ENCODE measurements at regions not wholly inside any gene's neighbourhood (a gene's known extent, or its start where the extent isn't known, plus 50 kb on each side); places are given as distances from the start of the nearest gene placed in this dataset.

DNA sequence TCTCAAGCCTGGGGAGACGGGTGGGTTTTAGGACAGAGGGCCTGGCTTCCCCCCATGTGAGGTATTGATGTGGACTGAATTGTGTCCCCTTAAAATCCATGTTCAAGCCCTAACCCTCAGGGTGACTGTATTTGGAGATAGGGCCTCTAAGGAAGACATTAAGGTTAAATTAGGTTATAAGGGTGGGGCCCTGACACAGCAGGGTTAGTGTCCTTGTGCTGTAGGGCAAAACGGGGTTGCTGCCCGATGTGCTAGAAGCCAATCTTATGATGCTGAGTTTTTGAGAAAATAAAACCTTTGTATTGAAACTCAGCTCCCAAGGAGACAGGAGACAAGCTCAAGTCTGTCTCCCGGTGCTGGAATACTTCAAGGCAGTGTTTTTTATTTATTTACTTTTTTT lies 71.1 kb upstream of the NUP50 start (continued):
- TF ChIP-seq, protein P1, sequence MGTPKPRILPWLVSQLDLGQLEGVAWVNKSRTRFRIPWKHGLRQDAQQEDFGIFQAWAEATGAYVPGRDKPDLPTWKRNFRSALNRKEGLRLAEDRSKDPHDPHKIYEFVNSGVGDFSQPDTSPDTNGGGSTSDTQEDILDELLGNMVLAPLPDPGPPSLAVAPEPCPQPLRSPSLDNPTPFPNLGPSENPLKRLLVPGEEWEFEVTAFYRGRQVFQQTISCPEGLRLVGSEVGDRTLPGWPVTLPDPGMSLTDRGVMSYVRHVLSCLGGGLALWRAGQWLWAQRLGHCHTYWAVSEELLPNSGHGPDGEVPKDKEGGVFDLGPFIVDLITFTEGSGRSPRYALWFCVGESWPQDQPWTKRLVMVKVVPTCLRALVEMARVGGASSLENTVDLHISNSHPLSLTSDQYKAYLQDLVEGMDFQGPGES (IDR thresholded peaks at IDR 0.05; ENCODE audit: low read depth, low read length), result no peak
- TF ChIP-seq POLR2AphosphoS5 (IDR thresholded peaks at IDR 0.05; ENCODE audit: low read depth, low read length), result no peak

DNA sequence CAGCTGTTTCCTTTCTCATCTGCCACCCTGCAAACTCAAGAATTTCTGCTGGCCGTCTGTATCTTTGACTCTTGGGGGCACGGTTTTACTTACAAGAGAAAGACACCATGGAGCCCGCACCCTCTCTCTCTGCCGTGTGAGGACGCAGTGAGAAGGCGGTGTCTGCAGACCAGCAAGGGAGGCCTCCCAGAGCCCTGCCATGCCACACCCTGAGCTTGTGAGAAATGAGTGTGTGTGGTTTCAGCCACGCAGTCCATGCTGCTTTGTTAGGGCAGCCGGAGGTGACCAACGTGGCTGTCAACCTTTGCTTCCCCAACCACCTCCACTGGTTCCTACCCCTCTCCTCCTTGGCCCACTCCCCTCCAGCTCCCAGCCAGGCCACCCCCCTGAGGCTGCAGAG lies 70.1 kb upstream of the NUP50 start:
- Histone ChIP-seq H3F3A (replicated peaks; ENCODE audit: insufficient read depth) (no peaks in the 10 kb centered on the region), H4K20me1 (ENCODE audit: insufficient read depth) (no peaks in the 10 kb centered on the region), H3K27ac (ENCODE audit: low read depth in 2 of 2, low read length in 1 of 2) (no peak overlapping the region), H3K9me3 (no peaks in the 10 kb centered on the region), H3K4me1 (ENCODE audit: control insufficient read depth in 1 of 2, insufficient read depth in 2 of 2, low read depth in 1 of 2, low read length in 1 of 2) (no peaks in the 10 kb centered on the region; a peak in 1 of 4 replicates), H3K36me3 (replicated peaks in 1 of 2; ENCODE audit: control insufficient read depth in 1 of 2, insufficient read depth in 2 of 2, low read length in 1 of 2) (no peaks in the 10 kb centered on the region), H2AFZ (ENCODE audit: low read depth) (no peak overlapping the region), H3K4me2 (no peak overlapping the region), H3K79me2 (ENCODE audit: insufficient read depth) (no peaks in the 10 kb centered on the region), H3K9me2 (no peaks in the 10 kb centered on the region), H3K9ac (no peak overlapping the region), H3K4me3 (ENCODE audit: low read depth in 2 of 2, low read length in 1 of 2) (no peak overlapping the region), H3K27me3 (ENCODE audit: insufficient read depth) (no peaks in the 10 kb centered on the region; the same call in 1 of the 2 replicates)
- CTCF ChIA-PET, result interaction anchor here (1.6 to 4.4 kb wide), 2 partner anchors 118 to 273 kb away, joined by 7 to 33 read pairs; no protein-coding TSS in a partner anchor
- DNase-seq, result no peak
- POLR2A ChIA-PET, result no interaction called here
- WGBS (ENCODE audit: low lambda C conversion rate), result 58% methylated on average over 9 of the region's 9 CpGs
- TF ChIP-seq JUND (IDR thresholded peaks at IDR 0.05), result no peak
- no peak for TF ChIP-seq MXI1 (IDR thresholded peaks at IDR 0.05; ENCODE audit: low read depth, low read length)

DNA sequence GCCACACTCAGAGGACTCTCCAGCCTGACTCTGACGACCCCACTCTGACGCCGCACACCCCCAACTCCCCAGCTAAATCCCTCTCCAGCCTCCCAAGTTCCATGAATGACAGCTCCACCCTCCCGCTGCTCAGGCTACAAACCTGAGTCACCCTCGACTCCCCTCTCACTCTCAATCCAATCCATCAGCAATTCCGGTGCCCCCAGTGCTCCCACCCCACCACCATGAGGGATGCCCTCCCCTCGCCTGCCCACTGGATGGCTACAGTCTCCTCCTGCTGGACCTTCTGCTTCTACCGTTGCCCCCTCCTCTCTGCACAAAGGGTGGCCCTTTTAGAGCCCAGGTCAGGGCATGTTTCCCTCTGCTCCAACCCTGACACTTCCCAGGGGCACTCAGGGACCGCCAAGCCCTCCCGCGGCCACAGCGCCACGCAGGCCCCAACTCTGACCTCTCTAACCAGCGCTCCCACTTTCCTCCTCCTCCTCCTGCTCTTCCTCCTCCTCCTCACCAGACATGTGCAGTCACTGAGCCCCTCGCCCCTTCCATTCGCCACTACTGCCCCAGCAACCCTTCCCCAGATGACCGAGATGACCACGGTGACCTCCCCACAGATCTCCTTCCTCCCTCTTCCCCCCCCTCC lies 69.5 kb upstream of the NUP50 start:
- Histone ChIP-seq H3K4me3 (ENCODE audit: low read depth in 2 of 2, low read length in 1 of 2) (no peak overlapping the region), H3K27me3 (ENCODE audit: insufficient read depth) (no peaks in the 10 kb centered on the region; the same call in 1 of the 2 replicates), H3K4me2 (no peak overlapping the region), H3K79me2 (ENCODE audit: insufficient read depth) (no peaks in the 10 kb centered on the region), H4K20me1 (ENCODE audit: insufficient read depth) (no peaks in the 10 kb centered on the region), H3K36me3 (replicated peaks in 1 of 2; ENCODE audit: control insufficient read depth in 1 of 2, insufficient read depth in 2 of 2, low read length in 1 of 2) (no peaks in the 10 kb centered on the region), H3K4me1 (ENCODE audit: control insufficient read depth in 1 of 2, insufficient read depth in 2 of 2, low read depth in 1 of 2, low read length in 1 of 2) (no peaks in the 10 kb centered on the region; a peak in 1 of 4 replicates), H3F3A (replicated peaks; ENCODE audit: insufficient read depth) (no peaks in the 10 kb centered on the region), H2AFZ (ENCODE audit: low read depth) (no peak overlapping the region), H3K9ac (no peak overlapping the region), H3K9me3 (no peaks in the 10 kb centered on the region), H3K9me2 (no peaks in the 10 kb centered on the region), H3K27ac (ENCODE audit: low read depth in 2 of 2, low read length in 1 of 2) (no peak overlapping the region)
- WGBS (ENCODE audit: low lambda C conversion rate), result 57% methylated on average over 17 of the region's 18 CpGs
- ChIA-PET CTCF (interaction anchor here (1.0 to 4.4 kb wide), 6 partner anchors 12 to 329 kb away, joined by 4 to 33 read pairs (median 6); no protein-coding TSS in a partner anchor), POLR2A (no interaction called here)
- TF ChIP-seq, protein P2, sequence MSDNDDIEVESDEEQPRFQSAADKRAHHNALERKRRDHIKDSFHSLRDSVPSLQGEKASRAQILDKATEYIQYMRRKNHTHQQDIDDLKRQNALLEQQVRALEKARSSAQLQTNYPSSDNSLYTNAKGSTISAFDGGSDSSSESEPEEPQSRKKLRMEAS (IDR thresholded peaks at IDR 0.05; ENCODE audit: low read depth), result no peak
- TF ChIP-seq, protein P3, sequence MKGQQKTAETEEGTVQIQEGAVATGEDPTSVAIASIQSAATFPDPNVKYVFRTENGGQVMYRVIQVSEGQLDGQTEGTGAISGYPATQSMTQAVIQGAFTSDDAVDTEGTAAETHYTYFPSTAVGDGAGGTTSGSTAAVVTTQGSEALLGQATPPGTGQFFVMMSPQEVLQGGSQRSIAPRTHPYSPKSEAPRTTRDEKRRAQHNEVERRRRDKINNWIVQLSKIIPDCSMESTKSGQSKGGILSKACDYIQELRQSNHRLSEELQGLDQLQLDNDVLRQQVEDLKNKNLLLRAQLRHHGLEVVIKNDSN (IDR thresholded peaks at IDR 0.05; ENCODE audit: borderline replicate concordance, low read depth), result no peak
- TF ChIP-seq JUND (IDR thresholded peaks at IDR 0.05) (no peak), SMC3 (IDR thresholded peaks at IDR 0.05; ENCODE audit: low read depth, low read length) (no peak), FOXJ3 (CRISPR knock-in tag; IDR thresholded peaks at IDR 0.05) (no peak), FOXM1 (IDR thresholded peaks at IDR 0.05; ENCODE audit: low read depth) (no peak), EP300 (IDR thresholded peaks at IDR 0.05; ENCODE audit: borderline replicate concordance in 1 of 2, low read depth in 1 of 2, low read length in 1 of 2) (no peak)
- TF ChIP-seq, protein P4, sequence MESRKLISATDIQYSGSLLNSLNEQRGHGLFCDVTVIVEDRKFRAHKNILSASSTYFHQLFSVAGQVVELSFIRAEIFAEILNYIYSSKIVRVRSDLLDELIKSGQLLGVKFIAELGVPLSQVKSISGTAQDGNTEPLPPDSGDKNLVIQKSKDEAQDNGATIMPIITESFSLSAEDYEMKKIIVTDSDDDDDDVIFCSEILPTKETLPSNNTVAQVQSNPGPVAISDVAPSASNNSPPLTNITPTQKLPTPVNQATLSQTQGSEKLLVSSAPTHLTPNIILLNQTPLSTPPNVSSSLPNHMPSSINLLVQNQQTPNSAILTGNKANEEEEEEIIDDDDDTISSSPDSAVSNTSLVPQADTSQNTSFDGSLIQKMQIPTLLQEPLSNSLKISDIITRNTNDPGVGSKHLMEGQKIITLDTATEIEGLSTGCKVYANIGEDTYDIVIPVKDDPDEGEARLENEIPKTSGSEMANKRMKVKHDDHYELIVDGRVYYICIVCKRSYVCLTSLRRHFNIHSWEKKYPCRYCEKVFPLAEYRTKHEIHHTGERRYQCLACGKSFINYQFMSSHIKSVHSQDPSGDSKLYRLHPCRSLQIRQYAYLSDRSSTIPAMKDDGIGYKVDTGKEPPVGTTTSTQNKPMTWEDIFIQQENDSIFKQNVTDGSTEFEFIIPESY (IDR thresholded peaks at IDR 0.05; ENCODE audit: borderline replicate concordance, low read depth), result no peak
- peak; percentile 8 for DNase-seq

All from SK-N-SH (cell line).